ENCODE measurements at regions not wholly inside any gene's neighbourhood (a gene's known extent, or its start where the extent isn't known, plus 50 kb on each side); places are given as distances from the start of the nearest gene placed in this dataset.

- H3K9me3 Mint-ChIP-seq, result no peaks in the 10 kb centered on the region
- H3K27me3 Mint-ChIP-seq (ENCODE audit: low read depth), result no peaks in the 10 kb centered on the region
- TF ChIP-seq CTCF (IDR thresholded peaks at IDR 0.05; ENCODE audit: unreplicated experiment), result no peak
- no peak overlapping the region for H3K4me3 Mint-ChIP-seq
- peak overlapping the region; percentile 30 for H3K27ac Mint-ChIP-seq
- H3K4me1 Mint-ChIP-seq, result peaks cover 35% of the 10 kb centered on the region
- H3K36me3 Mint-ChIP-seq, result no peaks in the 10 kb centered on the region
- DNase-seq (ENCODE audit: low spot score in 2 of 2, unreplicated experiment in 2 of 2), result no peak
Observed at GRCh38 chr18:10139783-10140410, 226.1 kb downstream of the VAPA start.

- DNase-seq (ENCODE audit: low spot score in 2 of 2, unreplicated experiment in 2 of 2), result peak in 1 of 2 experiments; percentile 13
- Mint-ChIP-seq H3K27ac (peak overlapping the region; percentile 30), H3K9me3 (no peaks in the 10 kb centered on the region), H3K36me3 (no peaks in the 10 kb centered on the region), H3K4me1 (peaks cover 35% of the 10 kb centered on the region), H3K27me3 (ENCODE audit: low read depth) (no peaks in the 10 kb centered on the region), H3K4me3 (no peak overlapping the region)
- TF ChIP-seq CTCF (IDR thresholded peaks at IDR 0.05; ENCODE audit: unreplicated experiment), result no peak
Observed at GRCh38 chr18:10140461-10141282, 226.9 kb downstream of the VAPA start.

GRCh38 chr18:10141559-10141958 is 227.7 kb downstream of the VAPA start:
- Mint-ChIP-seq H3K36me3 (no peaks in the 10 kb centered on the region), H3K9me3 (no peaks in the 10 kb centered on the region), H3K27me3 (ENCODE audit: low read depth) (no peaks in the 10 kb centered on the region), H3K27ac (peak overlapping the region; percentile 60), H3K4me3 (no peak overlapping the region), H3K4me1 (peaks cover 35% of the 10 kb centered on the region)
- DNase-seq (ENCODE audit: low spot score in 2 of 2, unreplicated experiment in 2 of 2), result no peak
- no peak for TF ChIP-seq CTCF (IDR thresholded peaks at IDR 0.05; ENCODE audit: unreplicated experiment)

- DNase-seq (ENCODE audit: low spot score in 2 of 2, unreplicated experiment in 2 of 2), result peak in 1 of 2 experiments; percentile 3
- Mint-ChIP-seq H3K27me3 (ENCODE audit: low read depth) (no peaks in the 10 kb centered on the region), H3K9me3 (no peaks in the 10 kb centered on the region), H3K4me3 (no peak overlapping the region), H3K4me1 (peaks cover 35% of the 10 kb centered on the region), H3K36me3 (no peaks in the 10 kb centered on the region), H3K27ac (peak overlapping the region; percentile 60)
- no peak for TF ChIP-seq CTCF (IDR thresholded peaks at IDR 0.05; ENCODE audit: unreplicated experiment)
Observed at GRCh38 chr18:10142056-10142455, 228.2 kb downstream of the VAPA start.

DNA sequence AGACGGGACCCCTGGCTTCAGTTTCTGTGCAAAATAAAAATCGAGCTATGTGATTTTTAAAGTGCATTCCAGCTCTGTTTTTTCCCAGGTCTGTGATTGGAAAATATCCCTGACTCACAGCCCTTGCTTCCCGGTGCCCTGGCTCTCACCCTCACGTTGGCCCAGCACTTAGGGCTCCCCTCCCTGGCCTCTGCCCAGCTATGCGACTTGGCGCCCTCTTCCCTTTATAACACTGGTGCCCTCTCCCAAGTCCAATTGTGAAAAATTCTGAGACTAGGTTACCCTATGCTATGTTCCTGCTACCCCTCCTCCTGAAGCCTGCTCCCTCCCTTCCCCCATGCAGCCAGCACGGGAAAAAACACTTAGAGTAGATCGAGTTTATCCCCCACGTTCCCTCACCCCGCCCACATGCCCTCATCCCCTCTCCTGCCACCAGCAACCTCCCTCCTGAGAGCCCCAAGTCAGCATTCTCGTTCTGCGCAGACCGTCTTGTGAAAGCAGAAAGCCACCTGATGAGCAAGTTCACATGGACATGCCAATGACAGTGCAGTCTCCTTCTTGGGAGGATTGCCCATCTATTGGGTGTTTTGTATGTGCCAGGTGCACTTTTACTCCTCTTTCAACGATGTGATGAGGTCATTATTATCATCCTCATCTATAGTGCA is 228.8 kb downstream of the VAPA start:
- Mint-ChIP-seq H3K36me3 (no peaks in the 10 kb centered on the region), H3K4me1 (peaks cover 35% of the 10 kb centered on the region), H3K9me3 (no peaks in the 10 kb centered on the region), H3K4me3 (no peak overlapping the region), H3K27me3 (ENCODE audit: low read depth) (no peaks in the 10 kb centered on the region), H3K27ac (peak overlapping the region; percentile 35)
- peak in 1 of 2 experiments; percentile 32 for DNase-seq (ENCODE audit: low spot score in 2 of 2, unreplicated experiment in 2 of 2)
- no peak for TF ChIP-seq CTCF (IDR thresholded peaks at IDR 0.05; ENCODE audit: unreplicated experiment)
